Ureter (tissue), 1 donor: ENCODE measurements at regions not wholly inside any gene's neighbourhood (a gene's known extent, or its start where the extent isn't known, plus 50 kb on each side); places are given as distances from the start of the nearest gene placed in this dataset.

Experiments used
- DNase-seq: peaks from one replicate; pipeline ENCODE4 v3.0.0-alpha.2; 2020; ENCODE audit warnings: low spot score
- donor health status: DM: yes; HTN: yes; CAD: no.

- DNase-seq: peak; percentile 31
Observed at GRCh38 chr3:194265996-194266964, 84.8 kb downstream of the CPN2 start.

GRCh38 chr3:194267744-194268653, 83.1 kb downstream of the CPN2 start:
- DNase-seq: peak; percentile 47

GRCh38 chr3:194268654-194269512, 82.2 kb downstream of the CPN2 start:
- peak; percentile 39 for DNase-seq

DNA sequence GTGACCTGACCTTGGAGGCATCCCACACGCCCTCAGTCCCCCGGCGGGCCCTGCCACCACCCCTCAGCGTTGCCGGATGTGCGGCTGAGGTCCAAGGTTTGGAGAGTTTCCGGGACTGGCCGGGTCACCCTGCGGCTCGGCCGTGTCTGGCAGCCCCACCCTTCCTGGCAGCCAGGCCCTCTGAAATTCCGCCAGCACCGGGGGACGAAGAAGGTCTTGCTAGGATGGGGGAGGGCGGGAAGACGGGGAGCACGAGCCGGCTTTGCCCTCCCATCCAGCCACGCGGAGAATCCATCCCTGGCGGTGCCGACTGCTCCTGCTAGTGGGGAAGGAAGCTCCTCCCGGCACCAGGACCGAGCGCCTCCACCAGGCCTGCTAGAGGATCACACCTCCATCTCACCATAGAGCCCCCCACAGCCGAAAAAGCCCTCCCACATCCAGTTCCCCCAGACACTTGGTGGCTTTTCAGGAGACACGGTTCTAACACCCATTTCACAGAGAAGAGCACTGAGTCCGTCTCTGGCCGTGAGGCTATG, 81.5 kb downstream of the CPN2 start:
- DNase-seq: peak; percentile 91

DNA sequence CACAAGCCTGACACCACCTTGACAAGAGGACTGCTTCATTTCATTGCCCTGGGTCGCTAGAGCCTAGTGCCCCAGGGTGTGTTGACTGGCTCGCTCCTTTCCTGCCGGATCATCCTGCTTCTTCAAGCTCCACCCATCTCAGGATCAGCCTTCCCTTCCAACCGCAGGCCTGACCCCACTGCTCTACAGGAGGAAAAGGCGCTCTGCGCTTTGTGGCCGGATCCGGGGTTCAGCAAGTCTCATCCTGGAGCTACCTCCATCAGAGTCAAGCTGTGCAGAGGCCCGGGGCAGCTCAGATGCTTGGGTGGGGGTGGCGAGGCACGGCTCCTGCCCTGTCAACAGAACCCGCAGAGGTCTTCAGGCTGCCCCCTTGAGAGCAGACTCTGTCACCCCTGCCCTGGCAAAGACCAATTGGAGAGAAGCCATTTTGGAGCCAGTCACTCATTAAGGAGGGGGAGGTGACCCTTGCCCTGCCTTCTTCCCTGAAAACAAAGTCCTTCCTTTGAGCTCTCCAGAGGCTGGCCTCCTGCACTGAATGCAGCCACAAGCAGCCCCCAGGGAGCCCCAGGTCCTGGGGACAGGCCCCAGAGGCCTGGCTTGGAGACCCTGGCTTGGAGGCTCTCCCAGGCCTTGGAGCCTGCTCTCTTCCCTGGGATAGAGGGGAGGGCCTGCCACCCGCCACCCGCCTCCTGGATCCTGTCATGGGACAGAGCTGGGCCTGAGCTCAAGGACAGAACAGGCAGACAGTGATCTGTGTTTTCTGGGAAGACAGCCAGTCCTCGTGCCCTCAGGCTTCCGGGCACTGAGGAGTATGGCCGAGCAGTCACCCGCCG, 80.3 kb downstream of the CPN2 start:
- peak; percentile 89 for DNase-seq

DNA sequence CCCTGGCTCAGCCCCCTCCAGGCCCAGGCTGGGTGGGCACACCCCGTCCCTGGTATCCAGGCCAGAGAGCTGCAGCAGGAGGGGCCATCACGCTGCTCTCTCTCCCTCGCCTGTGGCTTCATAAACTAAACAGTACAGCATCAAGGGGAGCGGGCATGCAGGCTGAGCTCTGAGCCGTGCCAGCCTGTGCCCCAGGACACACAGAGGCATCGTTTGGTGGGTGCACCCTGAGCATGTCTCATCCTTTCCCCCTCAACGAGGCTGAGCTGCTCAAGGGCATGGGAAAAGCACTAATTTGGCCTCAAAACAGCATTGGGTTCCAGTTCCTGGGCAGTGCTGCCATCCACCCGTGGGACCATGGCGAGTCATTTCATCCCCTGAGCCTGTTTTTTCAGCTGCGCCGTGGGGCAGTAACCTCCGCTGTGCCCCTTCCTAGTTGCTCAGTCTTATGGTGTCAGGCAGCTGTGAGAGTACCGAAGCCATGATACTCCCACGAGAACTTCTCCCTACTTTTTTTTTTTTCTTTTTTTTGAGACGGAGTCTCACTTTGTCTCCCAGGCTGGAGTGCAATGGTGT, 79.6 kb downstream of the CPN2 start:
- no peak for DNase-seq

GRCh38 chr3:194272221-194272620, 78.9 kb downstream of the CPN2 start:
- no peak for DNase-seq

GRCh38 chr3:194272861-194273742, 78.0 kb downstream of the CPN2 start:
- no peak for DNase-seq

DNA sequence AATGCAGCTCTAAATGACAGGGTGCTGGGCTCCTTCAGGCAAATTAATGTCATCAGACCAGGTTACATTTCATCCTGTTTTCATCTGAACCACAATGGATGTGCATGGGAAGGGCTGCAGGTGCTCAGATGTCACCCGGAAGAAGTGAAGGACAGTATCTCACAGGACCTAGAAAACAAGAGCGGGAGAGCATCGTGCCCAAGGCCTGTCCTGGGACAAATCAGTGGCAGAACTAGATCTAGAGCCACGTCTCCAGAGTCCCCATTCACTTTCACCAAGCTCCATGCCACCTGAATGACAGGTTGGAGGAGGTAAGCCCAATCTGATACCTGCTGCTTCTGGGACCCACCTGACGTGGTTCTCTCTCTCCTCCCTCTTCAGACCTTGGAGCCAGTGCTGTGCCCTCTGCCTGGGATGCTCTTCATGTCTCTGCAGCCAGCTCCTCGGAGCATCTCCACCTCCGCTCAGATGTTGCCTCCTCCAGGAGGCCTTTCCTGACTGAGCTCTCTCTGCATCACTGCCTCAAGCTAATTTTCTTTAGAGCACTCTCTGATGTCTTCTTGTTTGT, 77.3 kb downstream of the CPN2 start:
- DNase-seq: no peak

DNA sequence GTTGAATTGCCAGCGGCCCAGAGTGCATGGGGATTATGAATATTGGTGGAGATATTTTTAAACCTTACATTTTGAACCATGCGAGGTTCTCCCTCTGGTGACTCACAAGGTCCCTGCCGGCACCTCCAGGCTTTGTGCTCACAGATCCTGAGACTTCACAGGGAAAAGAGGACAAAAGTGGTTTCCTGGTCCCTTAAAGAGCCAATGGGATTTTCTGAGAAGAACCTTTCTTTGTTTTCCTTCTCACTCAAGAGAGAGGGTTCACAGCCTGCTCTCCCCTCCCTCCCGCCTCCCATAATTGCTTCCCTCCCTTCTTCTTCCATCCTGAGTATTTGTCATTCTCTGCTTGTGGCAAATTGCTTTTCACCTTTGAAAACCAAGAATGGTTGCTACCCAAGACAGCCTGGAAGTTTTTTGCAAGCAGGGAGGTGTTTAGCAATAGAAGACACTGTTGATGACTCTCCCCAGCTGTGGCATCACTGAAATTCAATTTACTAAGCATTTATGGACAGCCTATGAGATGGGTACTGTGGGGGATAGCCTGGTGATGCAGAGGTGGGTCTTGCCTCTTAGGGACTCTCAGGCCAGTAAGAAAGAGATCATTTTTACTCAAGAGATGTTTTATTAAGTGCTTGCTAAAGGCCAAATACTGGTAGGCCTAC, 76.6 kb downstream of the CPN2 start:
- DNase-seq: no peak

- no peak for DNase-seq
Observed at GRCh38 chr3:194275291-194275690, 75.8 kb downstream of the CPN2 start.

- DNase-seq: no peak
Observed at GRCh38 chr3:194275721-194276120, 75.4 kb downstream of the CPN2 start.

DNA sequence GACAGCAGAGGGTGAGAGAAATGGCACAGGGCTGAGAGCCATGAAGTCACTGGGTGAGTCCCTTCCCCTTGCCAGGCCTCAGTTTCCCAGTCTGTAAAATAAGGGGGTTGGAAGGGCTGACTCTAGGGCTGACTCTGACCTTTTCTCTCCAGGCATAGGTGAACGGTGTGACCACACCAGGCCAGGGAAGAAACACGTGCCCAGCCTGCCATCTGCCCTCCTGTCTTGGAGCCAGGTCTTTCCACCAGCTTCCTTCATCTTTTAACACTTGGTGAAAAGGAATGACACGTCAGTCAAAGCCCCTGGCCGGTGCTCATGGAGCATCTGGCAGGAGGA, 74.4 kb downstream of the CPN2 start:
- no peak for DNase-seq

DNA sequence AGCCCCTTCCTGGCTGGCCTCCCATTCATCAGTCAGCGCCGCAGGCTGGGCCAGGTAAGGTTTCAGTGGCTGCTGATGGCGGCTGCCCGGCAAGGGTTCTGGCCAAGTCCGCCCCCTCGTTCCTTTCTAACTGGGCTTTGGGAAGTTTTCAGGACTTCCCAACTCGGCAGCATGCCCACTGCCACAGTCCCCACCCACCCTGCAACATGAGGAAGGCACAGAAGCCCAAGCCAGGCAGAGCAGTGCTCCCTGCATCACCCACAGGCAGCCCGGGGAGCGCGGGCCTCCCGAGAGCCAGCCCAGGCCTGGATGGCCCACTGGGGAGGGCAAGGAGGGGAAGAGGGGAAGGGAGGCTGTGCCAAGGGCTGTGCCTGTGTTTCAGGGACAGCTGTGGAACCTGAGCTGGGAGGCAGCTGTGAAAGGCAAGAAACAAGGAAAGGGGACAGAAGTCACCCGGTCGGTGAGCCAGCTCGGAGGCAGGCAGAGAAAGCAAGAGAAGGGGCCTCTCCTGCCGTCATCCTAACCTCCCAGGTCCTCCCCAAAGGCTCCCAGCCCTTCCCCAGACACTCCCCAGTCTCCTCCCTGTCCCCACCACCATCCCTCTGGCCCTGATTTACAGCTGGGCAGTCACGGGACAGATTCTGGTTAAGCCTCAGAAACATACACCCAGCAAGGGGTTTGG, 73.9 kb downstream of the CPN2 start:
- DNase-seq: peak; percentile 66

- DNase-seq: no peak
Observed at GRCh38 chr3:194277786-194278130, 73.4 kb downstream of the CPN2 start.

GRCh38 chr3:194278186-194278845, 72.8 kb downstream of the CPN2 start:
- no peak for DNase-seq

DNA sequence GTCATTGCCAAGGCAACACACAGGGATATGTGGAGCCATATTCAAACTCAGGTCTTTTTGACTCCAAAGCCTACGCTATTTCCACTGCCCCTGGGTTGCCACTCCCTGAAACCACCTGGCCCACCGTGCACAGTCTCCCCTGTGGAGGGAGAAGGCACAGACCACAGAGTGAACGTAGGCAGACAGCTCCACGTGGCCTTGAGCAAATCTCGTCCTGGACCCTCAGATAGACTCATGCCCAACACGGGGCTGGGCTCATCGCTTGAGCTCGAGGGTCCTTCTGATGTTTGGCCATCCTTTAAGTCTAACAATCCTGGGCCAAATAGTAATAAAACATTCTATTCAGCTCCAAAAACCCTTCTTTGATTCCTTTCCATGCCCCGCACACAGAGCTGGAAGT, 72.0 kb downstream of the CPN2 start:
- DNase-seq: no peak
